GM19455 (cell line): ENCODE measurements at regions not wholly inside any gene's neighbourhood (a gene's known extent, or its start where the extent isn't known, plus 50 kb on each side); places are given as distances from the start of the nearest gene placed in this dataset.

Experiments
- ATAC-seq: cut with Tn5 transposase; IDR thresholded peaks from one replicate; pipeline ENCODE4 v1.9.1; 2021; ENCODE audit not compliant: unreplicated experiment

- ATAC-seq: no peak
Measured at GRCh38 chr12:124504273-124505000, 63.0 kb downstream of the NCOR2 start.

- ATAC-seq: no peak
Measured at GRCh38 chr12:124503305-124503704, 64.1 kb downstream of the NCOR2 start.

- ATAC-seq: no peak
Measured at GRCh38 chr12:124502379-124502778, 65.0 kb downstream of the NCOR2 start.

GRCh38 chr12:124501827-124502226 lies 65.6 kb downstream of the NCOR2 start:
- ATAC-seq: no peak

GRCh38 chr12:124501112-124501561 lies 66.3 kb downstream of the NCOR2 start:
- no peak for ATAC-seq

GRCh38 chr12:124499898-124500244 lies 67.5 kb downstream of the NCOR2 start:
- no peak for ATAC-seq

- ATAC-seq: no peak
Measured at GRCh38 chr12:124499190-124499753, 68.1 kb downstream of the NCOR2 start.

- ATAC-seq: no peak
Measured at GRCh38 chr12:124498275-124499189, 68.9 kb downstream of the NCOR2 start.

- no peak for ATAC-seq
Measured at GRCh38 chr12:124497658-124498057, 69.8 kb downstream of the NCOR2 start.

- ATAC-seq: no peak
Measured at GRCh38 chr12:124497039-124497438, 70.4 kb downstream of the NCOR2 start.

- ATAC-seq: no peak
Measured at GRCh38 chr12:124496584-124496983, 70.8 kb downstream of the NCOR2 start.

- no peak for ATAC-seq
Measured at GRCh38 chr12:124495194-124495983, 72.0 kb downstream of the NCOR2 start.

GRCh38 chr12:124494751-124495129 lies 72.7 kb downstream of the NCOR2 start:
- no peak for ATAC-seq

GRCh38 chr12:124493809-124494750 lies 73.3 kb downstream of the NCOR2 start:
- peak; percentile 86 for ATAC-seq

GRCh38 chr12:124492879-124493808 lies 74.3 kb downstream of the NCOR2 start:
- no peak for ATAC-seq

GRCh38 chr12:124491856-124492420 lies 75.5 kb downstream of the NCOR2 start:
- ATAC-seq: no peak

GRCh38 chr12:124491310-124491709 lies 76.1 kb downstream of the NCOR2 start:
- no peak for ATAC-seq

GRCh38 chr12:124490584-124491305 lies 76.7 kb downstream of the NCOR2 start:
- ATAC-seq: no peak
